ENCODE measurements at regions not wholly inside any gene's neighbourhood (a gene's known extent, or its start where the extent isn't known, plus 50 kb on each side); places are given as distances from the start of the nearest gene placed in this dataset.

DNA sequence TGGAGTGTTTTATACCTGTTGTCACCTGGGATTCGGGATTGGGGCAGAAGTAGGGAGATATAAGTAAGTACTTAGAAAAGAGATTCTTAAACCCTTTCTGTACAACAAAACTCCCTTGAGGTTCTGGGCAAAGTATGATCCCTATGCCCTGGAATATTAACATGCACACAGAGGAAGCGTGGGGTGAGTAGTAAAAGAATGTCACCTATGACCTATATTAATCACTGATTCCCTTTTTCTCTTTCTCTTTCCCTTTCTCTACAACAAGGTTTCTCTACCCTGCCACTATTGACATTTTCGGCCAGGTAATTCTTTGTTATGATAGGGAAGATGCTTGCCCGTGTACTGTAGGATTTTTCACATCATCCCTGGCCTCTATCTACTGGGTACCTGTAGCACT is 209.7 kb upstream of the PLET1 start:
- intact Hi-C loops (cut with micrococcal nuclease) = no loop called here
- Histone ChIP-seq H4K20me1 (ENCODE audit: insufficient read depth) (no peaks in the 10 kb centered on the region), H3K4me3 (replicated peaks in 1 of 2; ENCODE audit: low read depth in 1 of 2, low read length in 2 of 2) (no peak overlapping the region), H2AFZ (ENCODE audit: low read depth, low read length, poor library complexity, severe bottlenecking) (no peak overlapping the region), H3K9ac (ENCODE audit: low read length) (no peak overlapping the region), H3K27me3 (ENCODE audit: insufficient read depth, low read length) (peaks cover 39% of the 10 kb centered on the region), H3K9me3 (ENCODE audit: control insufficient read depth in 1 of 2, insufficient read depth in 1 of 2, low read depth in 1 of 2, low read length in 2 of 2) (no peaks in the 10 kb centered on the region), H3K36me3 (ENCODE audit: control insufficient read depth in 1 of 2, insufficient read depth in 2 of 2, low read length in 2 of 2) (no peaks in the 10 kb centered on the region), H3K4me2 (ENCODE audit: low read length) (no peak overlapping the region), H3K4me1 (ENCODE audit: control insufficient read depth in 1 of 2, insufficient read depth in 2 of 2, low read length in 2 of 2) (no peaks in the 10 kb centered on the region), H3K79me2 (ENCODE audit: insufficient read depth, low read length) (no peaks in the 10 kb centered on the region), H3K27ac (ENCODE audit: low read depth, low read length) (no peak overlapping the region), H3K9me2 (ENCODE audit: insufficient read depth) (no peaks in the 10 kb centered on the region)
- ChIA-PET RAD21 (ENCODE audit: low non-redundant PET in 1 of 2, low total read pairs in 2 of 2, uncharacterized antibody in 2 of 2, unreplicated experiment in 2 of 2) (no interaction called here), CTCF (no interaction called here), POLR2A (no interaction called here)
- DNase-seq (ENCODE audit: low read depth, low spot score) (no peak), ATAC-seq (no peak)
- no peak for TF ChIP-seq YY1 (IDR thresholded peaks at IDR 0.05; ENCODE audit: extremely low read depth, insufficient replicate concordance, low read depth, low read length)
- no peak for TF ChIP-seq SIN3A (IDR thresholded peaks at IDR 0.05; ENCODE audit: low read depth)
- TF ChIP-seq JUND (IDR thresholded peaks at IDR 0.05) = no peak
- TF ChIP-seq POLR2AphosphoS5 (IDR thresholded peaks at IDR 0.05; ENCODE audit: low read depth, low read length) = no peak
- no peak for TF ChIP-seq SP1 (IDR thresholded peaks at IDR 0.05; ENCODE audit: low read depth)
- no peak for TF ChIP-seq REST (IDR thresholded peaks at IDR 0.05; ENCODE audit: low read depth)
- TF ChIP-seq, protein P1, sequence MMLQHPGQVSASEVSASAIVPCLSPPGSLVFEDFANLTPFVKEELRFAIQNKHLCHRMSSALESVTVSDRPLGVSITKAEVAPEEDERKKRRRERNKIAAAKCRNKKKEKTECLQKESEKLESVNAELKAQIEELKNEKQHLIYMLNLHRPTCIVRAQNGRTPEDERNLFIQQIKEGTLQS (IDR thresholded peaks at IDR 0.05) = no peak
- TF ChIP-seq TCF7L2 (IDR thresholded peaks at IDR 0.05; ENCODE audit: borderline replicate concordance, extremely low read depth, insufficient read depth, insufficient read length) = no peak
- TF ChIP-seq CEBPB (IDR thresholded peaks at IDR 0.05; ENCODE audit: low read depth) = no peak
- no peak for TF ChIP-seq MAX (IDR thresholded peaks at IDR 0.05)
- no peak for TF ChIP-seq ELF1 (IDR thresholded peaks at IDR 0.05; ENCODE audit: borderline replicate concordance, low read depth)
- no peak for TF ChIP-seq ZFX (IDR thresholded peaks at IDR 0.05)
- no peak for TF ChIP-seq FOSL1 (IDR thresholded peaks at IDR 0.05; ENCODE audit: low read depth)
- no peak for TF ChIP-seq RAD21 (IDR thresholded peaks at IDR 0.05; ENCODE audit: low read depth)
- TF ChIP-seq ZNF274 (IDR thresholded peaks at IDR 0.05; ENCODE audit: low read depth, low read length) = no peak
- TF ChIP-seq, protein P2, sequence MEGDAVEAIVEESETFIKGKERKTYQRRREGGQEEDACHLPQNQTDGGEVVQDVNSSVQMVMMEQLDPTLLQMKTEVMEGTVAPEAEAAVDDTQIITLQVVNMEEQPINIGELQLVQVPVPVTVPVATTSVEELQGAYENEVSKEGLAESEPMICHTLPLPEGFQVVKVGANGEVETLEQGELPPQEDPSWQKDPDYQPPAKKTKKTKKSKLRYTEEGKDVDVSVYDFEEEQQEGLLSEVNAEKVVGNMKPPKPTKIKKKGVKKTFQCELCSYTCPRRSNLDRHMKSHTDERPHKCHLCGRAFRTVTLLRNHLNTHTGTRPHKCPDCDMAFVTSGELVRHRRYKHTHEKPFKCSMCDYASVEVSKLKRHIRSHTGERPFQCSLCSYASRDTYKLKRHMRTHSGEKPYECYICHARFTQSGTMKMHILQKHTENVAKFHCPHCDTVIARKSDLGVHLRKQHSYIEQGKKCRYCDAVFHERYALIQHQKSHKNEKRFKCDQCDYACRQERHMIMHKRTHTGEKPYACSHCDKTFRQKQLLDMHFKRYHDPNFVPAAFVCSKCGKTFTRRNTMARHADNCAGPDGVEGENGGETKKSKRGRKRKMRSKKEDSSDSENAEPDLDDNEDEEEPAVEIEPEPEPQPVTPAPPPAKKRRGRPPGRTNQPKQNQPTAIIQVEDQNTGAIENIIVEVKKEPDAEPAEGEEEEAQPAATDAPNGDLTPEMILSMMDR (IDR thresholded peaks at IDR 0.05 in 2 of 3, conservative IDR thresholded peaks at IDR 0.05 in 1 of 3; ENCODE audit: borderline replicate concordance in 1 of 3, insufficient read depth in 1 of 3, low read depth in 2 of 3, low read length in 2 of 3) = no peak
- no peak for TF ChIP-seq POLR2A (IDR thresholded peaks at IDR 0.05; ENCODE audit: borderline replicate concordance, extremely low read depth, insufficient read depth, insufficient read length)
- TF ChIP-seq EGR1 (IDR thresholded peaks at IDR 0.05; ENCODE audit: low read depth) = no peak
- no peak for TF ChIP-seq EZH2 (IDR thresholded peaks at IDR 0.05)
- BruUV-seq (replicated peaks) = no TSS peak

Measured in HCT116 (cell line).